WTC11 (cell line): ENCODE measurements at regions not wholly inside any gene's neighbourhood (a gene's known extent, or its start where the extent isn't known, plus 50 kb on each side); places are given as distances from the start of the nearest gene placed in this dataset.

Experiments used
- ATAC-seq: fragments of 200-7000 bp; cut with Tn5 transposase; 2 replicates; pipeline ENCODE4 v1.10.0; 2021; ENCODE audit warnings: mild to moderate bottlenecking, moderate library complexity
- CTCF ChIA-PET: fragments of 300-600 bp; sonication (Branson Sonifier 250); formaldehyde crosslinking; loops from one replicate; lab custom pipeline; 2021; ENCODE audit warnings: antibody characterized with exemption; lab: Charles Lee
- POLR2A ChIA-PET: fragments of 350-600 bp; sonication (Branson Sonifier 250); formaldehyde crosslinking; loops from one replicate; lab custom pipeline; 2021; ENCODE audit warnings: antibody characterized with exemption; lab: Charles Lee
- DNase-seq: peaks from one replicate; pipeline ENCODE4 v3.0.0; 2021; ENCODE audit warnings: low spot score
- H3K27ac Mint-ChIP-seq: 2 replicates; pipeline ENCODE4 v1.8.0; 2021; ENCODE audit warnings: mixed read lengths
- H3K27me3 Mint-ChIP-seq: 2 replicates; pipeline ENCODE4 v1.8.0; 2021; ENCODE audit warnings: low read depth, mild to moderate bottlenecking, moderate library complexity, mixed read lengths
- H3K36me3 Mint-ChIP-seq: 2 replicates; pipeline ENCODE4 v1.8.0; 2021; ENCODE audit warnings: mixed read lengths
- H3K4me1 Mint-ChIP-seq: 2 replicates; pipeline ENCODE4 v1.8.0; 2022; ENCODE audit warnings: mixed read lengths
- H3K4me3 Mint-ChIP-seq: 2 replicates; pipeline ENCODE4 v1.8.0; 2021; ENCODE audit warnings: mild to moderate bottlenecking, moderate library complexity, mixed read lengths
- H3K9me3 Mint-ChIP-seq: 2 replicates; pipeline ENCODE4 v1.8.0; 2021; ENCODE audit warnings: mixed read lengths
- CTCF ChIP-seq: fragments of 200-600 bp; IDR thresholded peaks from 2 replicates; pipeline ENCODE4 v1.8.0; 2022; ENCODE audit warnings: antibody characterized with exemption
- HMGA2 ChIP-seq: fragments of 250-450 bp; sonication (Bioruptor Pico); IDR thresholded peaks from 2 replicates; pipeline ENCODE4 v1.4.0; 2021; ENCODE audit warnings: mild to moderate bottlenecking, moderate library complexity
- NFYB ChIP-seq: sonication (generic); formaldehyde crosslinking; conservative IDR thresholded peaks from 2 replicates; pipeline ENCODE4 v1.8.0; 2022; ENCODE audit warnings: low read depth, missing genetic modification reagents
- OVOL2 ChIP-seq: fragments of 250-450 bp; sonication (Bioruptor Pico); IDR thresholded peaks from 2 replicates; pipeline ENCODE4 v1.9.0; 2021; ENCODE audit warnings: mild to moderate bottlenecking, borderline replicate concordance
- SP1 ChIP-seq: sonication (generic); formaldehyde crosslinking; conservative IDR thresholded peaks from 2 replicates; pipeline ENCODE4 v1.8.1; 2022; ENCODE audit warnings: missing genetic modification reagents
- TEAD1 ChIP-seq: sonication (generic); formaldehyde crosslinking; IDR thresholded peaks from 2 replicates; pipeline ENCODE4 v1.8.0; 2022; ENCODE audit warnings: mild to moderate bottlenecking, missing genetic modification reagents
- ZNF121 ChIP-seq: sonication (generic); formaldehyde crosslinking; IDR thresholded peaks from 2 replicates; pipeline ENCODE4 v1.8.0; 2023; ENCODE audit warnings: missing genetic modification reagents
- ZNF263 ChIP-seq: sonication (generic); formaldehyde crosslinking; IDR thresholded peaks from 2 replicates; pipeline ENCODE4 v1.8.1; 2022; ENCODE audit warnings: low read depth, mild to moderate bottlenecking, moderate library complexity, missing genetic modification reagents
- ZNF317 ChIP-seq: sonication (generic); formaldehyde crosslinking; IDR thresholded peaks from 2 replicates; pipeline ENCODE4 v1.8.1; 2023; ENCODE audit warnings: low read depth, mild to moderate bottlenecking, moderate library complexity, missing genetic modification reagents, borderline replicate concordance
- ZNF532 ChIP-seq: fragments of 250-450 bp; sonication (Bioruptor Pico); IDR thresholded peaks from 2 replicates; pipeline ENCODE4 v1.9.0; 2021; ENCODE audit warnings: mild to moderate bottlenecking, borderline replicate concordance
- ZNF671 ChIP-seq: fragments of 250-450 bp; sonication (Bioruptor Pico); IDR thresholded peaks from 2 replicates; pipeline ENCODE4 v1.8.0; 2021; ENCODE audit warnings: mild to moderate bottlenecking
- TF ChIP-seq, protein P1 (sequence below): sonication (generic); formaldehyde crosslinking; IDR thresholded peaks from 2 replicates; pipeline ENCODE4 v1.8.1; 2023; ENCODE audit warnings: mild to moderate bottlenecking, missing genetic modification reagents
- TF ChIP-seq, protein P2 (sequence below): sonication (generic); formaldehyde crosslinking; conservative IDR thresholded peaks from 2 replicates; pipeline ENCODE4 v1.8.1; 2023; ENCODE audit warnings: mild to moderate bottlenecking, low read depth, missing genetic modification reagents, moderate library complexity
- TF ChIP-seq, protein P3 (sequence below): sonication (generic); formaldehyde crosslinking; IDR thresholded peaks from 2 replicates; pipeline ENCODE4 v1.8.1; 2023; ENCODE audit warnings: mild to moderate bottlenecking, missing genetic modification reagents, moderate library complexity

GRCh38 chr2:64369706-64370105, 84.3 kb upstream of the LGALSL start (continued):
- TF ChIP-seq, protein P1, sequence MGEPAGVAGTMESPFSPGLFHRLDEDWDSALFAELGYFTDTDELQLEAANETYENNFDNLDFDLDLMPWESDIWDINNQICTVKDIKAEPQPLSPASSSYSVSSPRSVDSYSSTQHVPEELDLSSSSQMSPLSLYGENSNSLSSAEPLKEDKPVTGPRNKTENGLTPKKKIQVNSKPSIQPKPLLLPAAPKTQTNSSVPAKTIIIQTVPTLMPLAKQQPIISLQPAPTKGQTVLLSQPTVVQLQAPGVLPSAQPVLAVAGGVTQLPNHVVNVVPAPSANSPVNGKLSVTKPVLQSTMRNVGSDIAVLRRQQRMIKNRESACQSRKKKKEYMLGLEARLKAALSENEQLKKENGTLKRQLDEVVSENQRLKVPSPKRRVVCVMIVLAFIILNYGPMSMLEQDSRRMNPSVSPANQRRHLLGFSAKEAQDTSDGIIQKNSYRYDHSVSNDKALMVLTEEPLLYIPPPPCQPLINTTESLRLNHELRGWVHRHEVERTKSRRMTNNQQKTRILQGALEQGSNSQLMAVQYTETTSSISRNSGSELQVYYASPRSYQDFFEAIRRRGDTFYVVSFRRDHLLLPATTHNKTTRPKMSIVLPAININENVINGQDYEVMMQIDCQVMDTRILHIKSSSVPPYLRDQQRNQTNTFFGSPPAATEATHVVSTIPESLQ (CRISPR knock-in tag), result no peak
- TF ChIP-seq ZNF263 (CRISPR knock-in tag) (no peak), ZNF671 (CRISPR knock-in tag) (no peak), SP1 (no peak)
- TF ChIP-seq, protein P2, sequence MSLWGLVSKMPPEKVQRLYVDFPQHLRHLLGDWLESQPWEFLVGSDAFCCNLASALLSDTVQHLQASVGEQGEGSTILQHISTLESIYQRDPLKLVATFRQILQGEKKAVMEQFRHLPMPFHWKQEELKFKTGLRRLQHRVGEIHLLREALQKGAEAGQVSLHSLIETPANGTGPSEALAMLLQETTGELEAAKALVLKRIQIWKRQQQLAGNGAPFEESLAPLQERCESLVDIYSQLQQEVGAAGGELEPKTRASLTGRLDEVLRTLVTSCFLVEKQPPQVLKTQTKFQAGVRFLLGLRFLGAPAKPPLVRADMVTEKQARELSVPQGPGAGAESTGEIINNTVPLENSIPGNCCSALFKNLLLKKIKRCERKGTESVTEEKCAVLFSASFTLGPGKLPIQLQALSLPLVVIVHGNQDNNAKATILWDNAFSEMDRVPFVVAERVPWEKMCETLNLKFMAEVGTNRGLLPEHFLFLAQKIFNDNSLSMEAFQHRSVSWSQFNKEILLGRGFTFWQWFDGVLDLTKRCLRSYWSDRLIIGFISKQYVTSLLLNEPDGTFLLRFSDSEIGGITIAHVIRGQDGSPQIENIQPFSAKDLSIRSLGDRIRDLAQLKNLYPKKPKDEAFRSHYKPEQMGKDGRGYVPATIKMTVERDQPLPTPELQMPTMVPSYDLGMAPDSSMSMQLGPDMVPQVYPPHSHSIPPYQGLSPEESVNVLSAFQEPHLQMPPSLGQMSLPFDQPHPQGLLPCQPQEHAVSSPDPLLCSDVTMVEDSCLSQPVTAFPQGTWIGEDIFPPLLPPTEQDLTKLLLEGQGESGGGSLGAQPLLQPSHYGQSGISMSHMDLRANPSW, result no peak

GRCh38 chr2:64371727-64372126, 82.2 kb upstream of the LGALSL start:
- Mint-ChIP-seq H3K9me3 (0 out of 2 replicates have a peak, but pooled peaks cover 4% of the 10 kb centered on the region), H3K27me3 (peaks cover 2% of the 10 kb centered on the region; the same call in 1 of the 2 replicates), H3K36me3 (no peaks in the 10 kb centered on the region), H3K27ac (no peak overlapping the region), H3K4me1 (peaks cover 14% of the 10 kb centered on the region), H3K4me3 (no peak overlapping the region)
- TF ChIP-seq CTCF (no peak), TEAD1 (CRISPR knock-in tag) (no peak), ZNF121 (CRISPR knock-in tag) (no peak), ZNF317 (CRISPR knock-in tag) (no peak), ZNF532 (no peak), HMGA2 (no peak), NFYB (no peak), OVOL2 (CRISPR knock-in tag) (no peak)
- TF ChIP-seq, protein P3, sequence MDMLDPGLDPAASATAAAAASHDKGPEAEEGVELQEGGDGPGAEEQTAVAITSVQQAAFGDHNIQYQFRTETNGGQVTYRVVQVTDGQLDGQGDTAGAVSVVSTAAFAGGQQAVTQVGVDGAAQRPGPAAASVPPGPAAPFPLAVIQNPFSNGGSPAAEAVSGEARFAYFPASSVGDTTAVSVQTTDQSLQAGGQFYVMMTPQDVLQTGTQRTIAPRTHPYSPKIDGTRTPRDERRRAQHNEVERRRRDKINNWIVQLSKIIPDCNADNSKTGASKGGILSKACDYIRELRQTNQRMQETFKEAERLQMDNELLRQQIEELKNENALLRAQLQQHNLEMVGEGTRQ (CRISPR knock-in tag), result no peak
- ChIA-PET POLR2A (interaction anchor here (0.6 kb wide), 1 partner anchor 18 kb away, joined by 3 read pairs; no protein-coding TSS in a partner anchor), CTCF (interaction anchor here (1.3 to 1.5 kb wide), 2 partner anchors 8 to 11 kb away, joined by 4 read pairs; no protein-coding TSS in a partner anchor)
- ATAC-seq (no peak), DNase-seq (no peak)
